ENCODE measurements at regions not wholly inside any gene's neighbourhood (a gene's known extent, or its start where the extent isn't known, plus 50 kb on each side); places are given as distances from the start of the nearest gene placed in this dataset.

DNA sequence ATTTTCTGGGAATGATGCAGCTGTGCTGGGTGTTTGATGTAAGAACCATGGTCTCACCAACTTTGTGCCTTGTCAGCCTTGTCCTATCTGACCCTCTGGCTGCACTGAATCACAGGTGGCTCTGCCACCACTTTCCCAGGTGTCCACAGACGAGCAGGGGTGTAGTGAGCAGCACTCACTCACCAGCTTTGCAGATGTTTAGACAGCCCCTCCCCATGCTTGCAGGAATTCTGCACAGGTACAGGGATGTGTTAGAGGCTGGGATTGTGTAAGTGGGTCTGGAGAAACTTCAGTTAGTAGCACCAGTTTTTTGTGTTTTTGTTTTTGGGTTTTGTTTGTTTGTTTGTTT lies 88.2 kb upstream of the NAA20 start:
- peaks cover 3% of the 10 kb centered on the region for H3K4me1 Mint-ChIP-seq (ENCODE audit: unreplicated experiment)
- no peak overlapping the region for H3K4me3 Mint-ChIP-seq (ENCODE audit: unreplicated experiment)
- no peaks in the 10 kb centered on the region for H3K27me3 Mint-ChIP-seq (ENCODE audit: unreplicated experiment)
- no peak overlapping the region for H3K27ac Mint-ChIP-seq (ENCODE audit: unreplicated experiment)
- no peaks in the 10 kb centered on the region for H3K36me3 Mint-ChIP-seq (ENCODE audit: unreplicated experiment)
- no peak for DNase-seq (ENCODE audit: extremely low spot score, unreplicated experiment)
- no peaks in the 10 kb centered on the region for H3K9me3 Mint-ChIP-seq (ENCODE audit: unreplicated experiment)
- TF ChIP-seq, protein P1, sequence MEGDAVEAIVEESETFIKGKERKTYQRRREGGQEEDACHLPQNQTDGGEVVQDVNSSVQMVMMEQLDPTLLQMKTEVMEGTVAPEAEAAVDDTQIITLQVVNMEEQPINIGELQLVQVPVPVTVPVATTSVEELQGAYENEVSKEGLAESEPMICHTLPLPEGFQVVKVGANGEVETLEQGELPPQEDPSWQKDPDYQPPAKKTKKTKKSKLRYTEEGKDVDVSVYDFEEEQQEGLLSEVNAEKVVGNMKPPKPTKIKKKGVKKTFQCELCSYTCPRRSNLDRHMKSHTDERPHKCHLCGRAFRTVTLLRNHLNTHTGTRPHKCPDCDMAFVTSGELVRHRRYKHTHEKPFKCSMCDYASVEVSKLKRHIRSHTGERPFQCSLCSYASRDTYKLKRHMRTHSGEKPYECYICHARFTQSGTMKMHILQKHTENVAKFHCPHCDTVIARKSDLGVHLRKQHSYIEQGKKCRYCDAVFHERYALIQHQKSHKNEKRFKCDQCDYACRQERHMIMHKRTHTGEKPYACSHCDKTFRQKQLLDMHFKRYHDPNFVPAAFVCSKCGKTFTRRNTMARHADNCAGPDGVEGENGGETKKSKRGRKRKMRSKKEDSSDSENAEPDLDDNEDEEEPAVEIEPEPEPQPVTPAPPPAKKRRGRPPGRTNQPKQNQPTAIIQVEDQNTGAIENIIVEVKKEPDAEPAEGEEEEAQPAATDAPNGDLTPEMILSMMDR (IDR thresholded peaks at IDR 0.05): no peak

DNA sequence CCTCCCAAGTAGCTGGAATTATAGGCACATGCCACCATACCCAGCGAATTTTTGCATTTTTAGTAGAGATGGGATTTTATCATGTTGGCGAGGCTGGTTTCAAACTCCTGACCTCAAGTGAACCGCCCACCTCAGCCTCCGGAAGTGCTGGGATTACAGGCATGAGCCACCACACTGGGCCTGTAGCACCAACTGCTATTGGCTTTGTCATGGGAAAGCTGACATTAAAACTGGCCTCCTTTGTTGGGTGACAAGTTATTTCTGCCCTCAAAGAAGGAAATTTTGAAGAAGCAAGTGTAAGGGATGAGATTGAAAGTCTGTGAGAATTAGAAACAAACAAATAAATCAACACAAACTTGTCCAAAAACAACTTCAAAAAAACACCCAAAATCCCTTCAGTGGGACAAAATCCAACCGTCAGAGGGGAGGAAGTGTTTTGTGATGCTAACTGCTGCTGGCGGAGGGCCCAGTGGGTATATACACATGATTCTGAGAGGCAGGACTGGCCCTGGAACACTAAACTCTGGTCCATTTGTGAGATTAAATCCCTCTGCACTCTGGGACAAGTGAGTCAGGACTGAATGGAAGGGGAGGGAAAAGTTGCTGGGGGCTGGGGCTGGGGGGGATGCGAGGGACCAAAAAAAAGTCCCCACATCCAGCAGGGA lies 87.5 kb upstream of the NAA20 start:
- Mint-ChIP-seq H3K36me3 (ENCODE audit: unreplicated experiment) (peaks cover under 1% of the 10 kb centered on the region), H3K27ac (ENCODE audit: unreplicated experiment) (no peak overlapping the region), H3K4me3 (ENCODE audit: unreplicated experiment) (no peak overlapping the region), H3K9me3 (ENCODE audit: unreplicated experiment) (no peaks in the 10 kb centered on the region), H3K27me3 (ENCODE audit: unreplicated experiment) (no peaks in the 10 kb centered on the region), H3K4me1 (ENCODE audit: unreplicated experiment) (peaks cover 3% of the 10 kb centered on the region)
- TF ChIP-seq, protein P1 (IDR thresholded peaks at IDR 0.05): no peak
- no peak for DNase-seq (ENCODE audit: extremely low spot score, unreplicated experiment)

DNA sequence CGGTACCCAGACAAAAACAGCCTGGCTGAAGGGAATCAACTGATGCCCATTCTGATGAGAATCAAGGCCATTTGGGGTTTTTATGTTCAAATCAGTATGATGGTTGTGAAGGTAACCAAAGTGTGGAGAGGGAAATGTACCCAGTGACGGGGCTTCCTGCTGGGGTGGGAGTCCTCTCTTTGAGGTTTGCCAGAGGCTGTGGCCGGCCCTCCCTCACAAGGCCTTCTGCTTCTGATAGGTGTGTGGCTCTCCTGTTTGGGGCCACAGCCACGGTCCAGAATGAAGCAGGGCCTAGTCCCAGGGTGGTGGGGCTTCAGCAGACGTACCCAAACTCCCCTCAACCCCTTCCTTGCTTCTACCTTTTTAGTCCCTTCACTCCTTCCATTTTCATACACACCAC lies 86.7 kb upstream of the NAA20 start:
- H3K36me3 Mint-ChIP-seq (ENCODE audit: unreplicated experiment): peaks cover 7% of the 10 kb centered on the region
- TF ChIP-seq, protein P1 (IDR thresholded peaks at IDR 0.05): no peak
- peaks cover 9% of the 10 kb centered on the region for H3K4me1 Mint-ChIP-seq (ENCODE audit: unreplicated experiment)
- no peaks in the 10 kb centered on the region for H3K9me3 Mint-ChIP-seq (ENCODE audit: unreplicated experiment)
- no peak overlapping the region for H3K4me3 Mint-ChIP-seq (ENCODE audit: unreplicated experiment)
- DNase-seq (ENCODE audit: extremely low spot score, unreplicated experiment): no peak
- no peaks in the 10 kb centered on the region for H3K27me3 Mint-ChIP-seq (ENCODE audit: unreplicated experiment)
- H3K27ac Mint-ChIP-seq (ENCODE audit: unreplicated experiment): no peak overlapping the region

DNA sequence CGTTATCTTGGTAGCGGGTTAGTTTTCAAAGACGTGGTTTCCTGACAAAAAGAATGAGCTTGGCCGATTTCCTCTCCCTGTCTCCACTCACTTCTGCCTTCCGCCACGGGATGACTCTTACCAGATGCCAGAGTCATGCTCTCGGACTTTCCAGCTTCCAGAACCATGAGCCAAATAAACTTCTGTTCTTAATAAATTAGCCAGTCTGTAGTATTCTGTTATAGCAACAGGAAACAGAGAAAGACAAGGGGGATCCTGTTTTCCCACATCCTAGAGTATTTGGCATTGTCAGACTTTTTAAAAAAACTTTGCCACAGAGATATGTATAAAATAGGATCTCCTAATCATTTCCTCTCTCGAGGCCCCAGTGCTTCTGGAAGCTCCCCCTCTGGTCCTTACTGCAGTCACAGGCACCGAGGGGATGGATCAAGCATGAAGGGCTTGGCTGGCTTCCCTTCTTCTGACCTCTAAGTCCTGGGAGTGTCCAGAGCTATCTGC lies 84.9 kb upstream of the NAA20 start:
- peaks cover 9% of the 10 kb centered on the region for H3K4me1 Mint-ChIP-seq (ENCODE audit: unreplicated experiment)
- H3K4me3 Mint-ChIP-seq (ENCODE audit: unreplicated experiment): no peak overlapping the region
- H3K9me3 Mint-ChIP-seq (ENCODE audit: unreplicated experiment): no peaks in the 10 kb centered on the region
- peaks cover 7% of the 10 kb centered on the region for H3K36me3 Mint-ChIP-seq (ENCODE audit: unreplicated experiment)
- no peak overlapping the region for H3K27ac Mint-ChIP-seq (ENCODE audit: unreplicated experiment)
- TF ChIP-seq, protein P1 (IDR thresholded peaks at IDR 0.05): no peak
- no peak for DNase-seq (ENCODE audit: extremely low spot score, unreplicated experiment)
- H3K27me3 Mint-ChIP-seq (ENCODE audit: unreplicated experiment): no peaks in the 10 kb centered on the region

DNA sequence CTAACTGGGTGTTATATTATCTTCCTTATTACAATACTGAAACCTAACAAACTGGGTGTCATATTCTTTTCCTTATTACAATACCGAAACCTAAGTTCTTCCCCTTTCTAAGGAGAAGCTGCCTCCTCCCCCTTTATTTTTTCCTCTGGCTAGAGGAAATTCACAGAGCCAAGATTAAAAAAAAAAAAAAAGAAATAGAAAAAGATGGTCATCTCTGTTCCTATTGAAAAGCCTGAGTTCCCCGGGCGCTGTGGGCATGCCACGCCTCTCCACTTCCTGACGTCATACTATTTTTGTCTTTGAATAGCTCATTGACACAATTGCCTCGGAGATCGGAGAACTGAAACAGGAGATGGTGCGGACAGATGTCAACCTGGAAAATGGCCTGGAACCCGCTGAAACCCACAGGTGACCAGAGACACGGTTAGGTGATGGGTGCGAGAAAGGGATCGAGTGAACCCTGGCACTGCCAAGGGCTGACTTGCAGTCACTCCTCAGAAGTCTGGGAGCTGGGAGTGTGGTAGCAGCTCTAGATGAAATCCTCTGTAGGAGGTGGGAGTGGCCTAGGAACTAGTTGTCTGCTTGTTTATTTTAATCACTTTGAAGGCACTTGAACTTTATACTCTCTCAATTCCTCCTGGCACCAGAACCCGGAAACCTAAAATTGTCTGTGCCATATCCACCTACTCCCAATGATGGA lies 82.2 kb upstream of the NAA20 start:
- H3K9me3 Mint-ChIP-seq (ENCODE audit: unreplicated experiment): no peaks in the 10 kb centered on the region
- peaks cover 10% of the 10 kb centered on the region for H3K36me3 Mint-ChIP-seq (ENCODE audit: unreplicated experiment)
- DNase-seq (ENCODE audit: extremely low spot score, unreplicated experiment): no peak
- TF ChIP-seq, protein P1 (IDR thresholded peaks at IDR 0.05): no peak
- H3K4me1 Mint-ChIP-seq (ENCODE audit: unreplicated experiment): peaks cover 6% of the 10 kb centered on the region
- no peaks in the 10 kb centered on the region for H3K27me3 Mint-ChIP-seq (ENCODE audit: unreplicated experiment)
- no peak overlapping the region for H3K27ac Mint-ChIP-seq (ENCODE audit: unreplicated experiment)
- no peak overlapping the region for H3K4me3 Mint-ChIP-seq (ENCODE audit: unreplicated experiment)

Measured in osteocyte (in vitro differentiated cells).